Umbilical cord (tissue), 1 donor: ENCODE measurements at regions not wholly inside any gene's neighbourhood (a gene's known extent, or its start where the extent isn't known, plus 50 kb on each side); places are given as distances from the start of the nearest gene placed in this dataset.
"Not testable (repeated sequence)": the region's sequence is repeated elsewhere in the genome, so short reads cannot be mapped to it uniquely, and the experiment has no call there.

ENCODE experiments used
- DNase-seq: peaks from one replicate; pipeline ENCODE4 v3.0.0-alpha.2; 2015; ENCODE audit warnings: low spot score

GRCh38 chrX:115968436-115969252 is 201.9 kb upstream of the AGTR2 start:
- DNase-seq = peak; percentile 64

DNA sequence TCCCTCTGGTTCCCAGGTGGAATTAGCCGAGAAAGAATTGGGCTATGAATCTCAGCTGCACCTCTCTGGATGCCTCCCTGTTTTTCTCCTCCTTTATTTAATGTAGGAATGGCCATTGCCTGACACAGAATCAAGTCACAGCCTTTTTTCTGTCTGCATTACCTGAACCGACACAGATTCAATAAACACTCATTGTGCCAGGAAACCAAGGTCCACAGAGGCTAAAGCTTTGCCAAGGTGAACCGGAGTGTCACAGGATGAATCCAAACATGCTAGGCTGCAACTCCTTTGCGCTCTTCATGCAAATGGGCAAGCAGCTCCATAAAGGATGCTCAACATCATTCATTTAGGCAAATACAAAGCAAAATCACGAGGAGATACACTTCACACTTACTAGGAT is 199.8 kb upstream of the AGTR2 start:
- no peak for DNase-seq

DNA sequence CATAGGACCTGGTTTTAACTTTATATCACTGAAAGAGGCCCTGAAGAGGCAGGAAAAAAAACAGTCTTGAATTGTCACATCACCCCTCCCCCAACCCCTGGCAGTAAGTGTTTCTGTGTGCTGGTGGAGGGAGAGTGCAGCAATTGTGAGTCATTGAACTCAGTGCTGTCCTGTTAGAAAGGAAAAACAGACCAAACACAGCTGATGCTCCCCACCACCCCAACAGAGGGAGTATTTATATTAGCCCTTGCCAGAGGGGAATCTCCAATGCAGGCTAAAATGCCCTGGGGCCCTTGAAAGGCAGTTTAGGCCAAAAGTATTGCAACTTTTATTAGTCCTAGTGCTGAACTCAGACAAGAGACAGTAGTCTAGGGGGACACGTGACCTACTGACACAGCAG is 197.8 kb upstream of the AGTR2 start:
- no peak for DNase-seq

DNA sequence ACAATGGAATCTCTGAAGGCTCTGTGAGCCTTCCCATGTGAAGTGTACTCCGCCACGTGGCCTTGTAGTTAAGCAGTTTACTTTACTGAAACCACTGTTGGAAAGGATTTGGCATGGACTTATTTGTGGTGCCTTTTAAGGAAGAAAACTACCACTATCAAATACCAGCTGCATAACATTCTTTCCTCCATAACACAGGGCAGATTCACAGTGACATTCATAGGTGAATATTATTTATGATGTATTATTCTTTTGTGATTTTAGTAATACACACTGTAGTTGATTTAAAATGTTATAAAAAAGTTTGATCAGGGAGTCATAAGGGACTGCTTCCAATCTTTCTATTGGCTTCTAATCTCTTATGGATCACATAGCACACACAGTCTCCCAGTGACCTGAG is 192.5 kb upstream of the AGTR2 start:
- DNase-seq = peak; percentile 22

GRCh38 chrX:115983148-115983547 is 187.4 kb upstream of the AGTR2 start:
- not testable (repeated sequence) for DNase-seq

DNA sequence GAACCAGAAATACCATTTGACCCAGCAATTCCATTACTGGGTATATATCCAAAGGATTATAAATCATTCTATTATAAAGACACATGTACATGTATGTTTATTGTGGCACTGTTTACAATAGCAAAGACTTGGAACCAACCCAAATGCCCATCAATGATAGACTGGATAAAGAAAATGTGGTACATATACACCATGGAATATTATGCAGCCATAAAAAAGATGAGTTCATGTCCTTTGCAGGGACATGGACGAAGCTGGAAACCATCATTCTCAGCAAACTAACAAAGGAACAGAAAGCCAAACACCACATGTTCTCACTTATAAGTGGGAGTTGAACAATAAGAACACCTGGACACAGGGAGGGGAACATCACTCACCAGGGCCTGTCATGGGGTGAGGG is 183.1 kb upstream of the AGTR2 start:
- not testable (repeated sequence) for DNase-seq

- no peak for DNase-seq
Measured at GRCh38 chrX:115988825-115989224, 181.7 kb upstream of the AGTR2 start.

DNA sequence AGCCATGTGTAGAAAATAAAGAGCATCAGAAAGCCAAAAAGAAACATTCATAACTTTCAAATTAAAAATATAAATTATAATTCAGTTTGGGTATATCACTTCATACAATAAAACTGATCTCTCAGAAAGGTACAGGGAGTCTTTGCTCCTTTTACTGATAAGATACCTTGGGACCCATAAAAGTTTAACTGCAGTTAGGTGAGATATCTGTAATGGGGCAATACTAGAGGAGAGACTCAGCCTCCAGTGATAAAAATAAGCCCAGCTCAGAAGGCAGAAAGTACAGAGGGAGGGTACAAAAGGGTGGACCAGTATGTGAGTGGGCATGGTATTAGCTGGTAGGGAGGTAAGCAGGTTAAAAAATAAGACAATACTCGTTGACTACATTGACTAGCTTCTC is 180.9 kb upstream of the AGTR2 start:
- DNase-seq = no peak

- peak; percentile 1 for DNase-seq
Measured at GRCh38 chrX:116009346-116009745, 161.2 kb upstream of the AGTR2 start.

GRCh38 chrX:116009861-116010710 is 160.5 kb upstream of the AGTR2 start:
- peak; percentile 34 for DNase-seq

DNA sequence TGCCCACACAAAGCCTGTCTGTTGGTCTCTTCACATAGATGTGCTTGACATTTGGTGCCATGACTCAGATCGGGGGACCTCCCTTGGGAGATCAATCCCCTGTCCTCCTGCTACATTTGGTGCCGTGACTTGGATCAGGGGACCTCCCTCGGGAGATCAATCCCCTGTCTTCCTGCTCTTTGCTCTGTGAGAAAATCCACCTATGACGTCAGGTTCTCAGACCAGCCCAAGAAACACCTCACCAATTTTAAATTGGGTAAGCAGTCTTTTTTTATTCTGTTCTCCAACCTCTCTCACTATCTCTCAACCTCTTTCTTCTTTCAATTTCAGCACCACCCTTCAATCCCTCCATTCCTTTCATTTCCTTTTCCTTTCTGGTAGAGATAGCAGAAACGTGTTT is 159.6 kb upstream of the AGTR2 start:
- DNase-seq = no peak

DNA sequence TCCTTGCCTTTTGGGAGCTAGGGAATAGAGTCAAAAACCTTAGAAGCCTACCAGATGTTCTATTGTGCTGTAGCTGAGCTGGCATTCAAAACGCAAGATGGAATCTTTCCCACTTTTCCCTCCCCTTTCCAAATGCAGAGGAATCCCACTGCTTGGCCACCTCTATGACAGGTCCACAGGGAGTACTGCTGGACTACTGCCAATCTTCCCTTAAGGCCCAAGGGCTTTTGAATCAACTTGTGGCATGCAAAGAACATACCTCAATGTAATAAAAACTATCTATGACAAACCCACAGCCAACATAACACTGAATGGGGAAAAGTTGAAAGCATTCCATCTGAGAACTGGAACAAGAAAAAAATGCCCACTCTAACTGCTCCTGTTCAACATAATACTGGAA is 139.2 kb upstream of the AGTR2 start:
- no peak for DNase-seq
